ENCODE measurements at regions not wholly inside any gene's neighbourhood (a gene's known extent, or its start where the extent isn't known, plus 50 kb on each side); places are given as distances from the start of the nearest gene placed in this dataset.

GRCh38 chr10:91124016-91124415 lies 96.4 kb upstream of the PCGF5 start:
- DNase-seq = no peak
- WGBS (ENCODE audit: extremely low coverage, insufficient coverage, low lambda C conversion rate) = no CpG with 5 or more reads among the region's 2 CpGs
- H3K9ac ChIP-seq (ENCODE audit: low read length) = no peak overlapping the region
- H3K27me3 ChIP-seq (ENCODE audit: insufficient read depth, low read length, poor library complexity) = no peaks in the 10 kb centered on the region
- H3K18ac ChIP-seq (ENCODE audit: low read length) = no peak overlapping the region
- H3K4me2 ChIP-seq (ENCODE audit: low read length) = no peak overlapping the region
- no peaks in the 10 kb centered on the region for H3K4me1 ChIP-seq (ENCODE audit: control insufficient read depth, low read depth, low read length)
- no peak overlapping the region for H2AK5ac ChIP-seq (ENCODE audit: low read length)
- H4K8ac ChIP-seq (ENCODE audit: low read depth, low read length) = no peak overlapping the region
- no peaks in the 10 kb centered on the region for H3K79me2 ChIP-seq (ENCODE audit: control insufficient read depth, insufficient read depth, low read length)
- H3K4ac ChIP-seq (ENCODE audit: low read depth, low read length) = no peak overlapping the region
- H3K79me1 ChIP-seq (ENCODE audit: low read length) = no peaks in the 10 kb centered on the region
- no peak overlapping the region for H3K23ac ChIP-seq (ENCODE audit: low read length)
- no peak overlapping the region for H2BK5ac ChIP-seq (ENCODE audit: low read length)
- no peaks in the 10 kb centered on the region for H3K36me3 ChIP-seq (ENCODE audit: control insufficient read depth, insufficient read depth, low read length)
- no peak overlapping the region for H4K5ac ChIP-seq (ENCODE audit: low read length)
- H3K56ac ChIP-seq (ENCODE audit: low read length) = no peak overlapping the region
- no peak overlapping the region for H3K27ac ChIP-seq (ENCODE audit: low read depth, low read length)
- H3K4me3 ChIP-seq (ENCODE audit: low read length) = no peak overlapping the region
- H2BK120ac ChIP-seq (ENCODE audit: low read depth, low read length) = no peak overlapping the region
- H2BK15ac ChIP-seq (replicated peaks; ENCODE audit: low read depth) = no peak overlapping the region

GRCh38 chr10:91126471-91126870 lies 94.0 kb upstream of the PCGF5 start:
- Histone ChIP-seq H3K79me2 (ENCODE audit: control insufficient read depth, insufficient read depth, low read length) (no peaks in the 10 kb centered on the region), H2BK15ac (replicated peaks; ENCODE audit: low read depth) (no peak overlapping the region), H3K36me3 (ENCODE audit: control insufficient read depth, insufficient read depth, low read length) (no peaks in the 10 kb centered on the region), H2AK5ac (ENCODE audit: low read length) (no peak overlapping the region), H3K4me1 (ENCODE audit: control insufficient read depth, low read depth, low read length) (no peaks in the 10 kb centered on the region), H4K8ac (ENCODE audit: low read depth, low read length) (no peak overlapping the region), H3K56ac (ENCODE audit: low read length) (no peak overlapping the region), H3K4me2 (ENCODE audit: low read length) (no peak overlapping the region), H2BK120ac (ENCODE audit: low read depth, low read length) (no peak overlapping the region), H4K5ac (ENCODE audit: low read length) (no peak overlapping the region), H3K79me1 (ENCODE audit: low read length) (no peaks in the 10 kb centered on the region), H3K23ac (ENCODE audit: low read length) (no peak overlapping the region), H3K4ac (ENCODE audit: low read depth, low read length) (no peak overlapping the region), H3K18ac (ENCODE audit: low read length) (no peak overlapping the region), H3K27ac (ENCODE audit: low read depth, low read length) (no peak overlapping the region), H3K9ac (ENCODE audit: low read length) (no peak overlapping the region), H3K4me3 (ENCODE audit: low read length) (no peak overlapping the region), H2BK5ac (ENCODE audit: low read length) (no peak overlapping the region), H3K27me3 (ENCODE audit: insufficient read depth, low read length, poor library complexity) (no peaks in the 10 kb centered on the region)
- WGBS (ENCODE audit: extremely low coverage, insufficient coverage, low lambda C conversion rate) = no CpG with 5 or more reads among the region's 2 CpGs
- DNase-seq = no peak

- H3K79me2 ChIP-seq (ENCODE audit: control insufficient read depth, insufficient read depth, low read length) = no peaks in the 10 kb centered on the region
- H4K8ac ChIP-seq (ENCODE audit: low read depth, low read length) = no peak overlapping the region
- no peak overlapping the region for H3K4me2 ChIP-seq (ENCODE audit: low read length)
- no peak overlapping the region for H3K4ac ChIP-seq (ENCODE audit: low read depth, low read length)
- no peaks in the 10 kb centered on the region for H3K4me1 ChIP-seq (ENCODE audit: control insufficient read depth, low read depth, low read length)
- H2BK15ac ChIP-seq (replicated peaks; ENCODE audit: low read depth) = no peak overlapping the region
- no peak for DNase-seq
- H3K27me3 ChIP-seq (ENCODE audit: insufficient read depth, low read length, poor library complexity) = no peaks in the 10 kb centered on the region
- no peaks in the 10 kb centered on the region for H3K36me3 ChIP-seq (ENCODE audit: control insufficient read depth, insufficient read depth, low read length)
- no peak overlapping the region for H2AK5ac ChIP-seq (ENCODE audit: low read length)
- no peaks in the 10 kb centered on the region for H3K79me1 ChIP-seq (ENCODE audit: low read length)
- WGBS (ENCODE audit: extremely low coverage, insufficient coverage, low lambda C conversion rate) = no CpG with 5 or more reads among the region's 3 CpGs
- no peak overlapping the region for H2BK5ac ChIP-seq (ENCODE audit: low read length)
- H2BK120ac ChIP-seq (ENCODE audit: low read depth, low read length) = no peak overlapping the region
- H3K56ac ChIP-seq (ENCODE audit: low read length) = no peak overlapping the region
- H3K18ac ChIP-seq (ENCODE audit: low read length) = no peak overlapping the region
- no peak overlapping the region for H3K9ac ChIP-seq (ENCODE audit: low read length)
- no peak overlapping the region for H3K27ac ChIP-seq (ENCODE audit: low read depth, low read length)
- H4K5ac ChIP-seq (ENCODE audit: low read length) = no peak overlapping the region
- H3K23ac ChIP-seq (ENCODE audit: low read length) = no peak overlapping the region
- no peak overlapping the region for H3K4me3 ChIP-seq (ENCODE audit: low read length)
Observed at GRCh38 chr10:91127341-91128082, 93.0 kb upstream of the PCGF5 start.

GRCh38 chr10:91135113-91135512 lies 85.3 kb upstream of the PCGF5 start:
- no peak overlapping the region for H3K4me2 ChIP-seq (ENCODE audit: low read length)
- no CpG with 5 or more reads among the region's 7 CpGs for WGBS (ENCODE audit: extremely low coverage, insufficient coverage, low lambda C conversion rate)
- no peaks in the 10 kb centered on the region for H3K79me1 ChIP-seq (ENCODE audit: low read length)
- H3K36me3 ChIP-seq (ENCODE audit: control insufficient read depth, insufficient read depth, low read length) = no peaks in the 10 kb centered on the region
- no peak overlapping the region for H3K23ac ChIP-seq (ENCODE audit: low read length)
- DNase-seq = no peak
- no peak overlapping the region for H2BK15ac ChIP-seq (replicated peaks; ENCODE audit: low read depth)
- H3K4ac ChIP-seq (ENCODE audit: low read depth, low read length) = no peak overlapping the region
- H2BK120ac ChIP-seq (ENCODE audit: low read depth, low read length) = no peak overlapping the region
- H3K27me3 ChIP-seq (ENCODE audit: insufficient read depth, low read length, poor library complexity) = no peaks in the 10 kb centered on the region
- H3K9ac ChIP-seq (ENCODE audit: low read length) = no peak overlapping the region
- no peaks in the 10 kb centered on the region for H3K79me2 ChIP-seq (ENCODE audit: control insufficient read depth, insufficient read depth, low read length)
- no peak overlapping the region for H3K18ac ChIP-seq (ENCODE audit: low read length)
- no peak overlapping the region for H3K27ac ChIP-seq (ENCODE audit: low read depth, low read length)
- H2AK5ac ChIP-seq (ENCODE audit: low read length) = no peak overlapping the region
- no peaks in the 10 kb centered on the region for H3K4me1 ChIP-seq (ENCODE audit: control insufficient read depth, low read depth, low read length)
- no peak overlapping the region for H3K4me3 ChIP-seq (ENCODE audit: low read length)
- H2BK5ac ChIP-seq (ENCODE audit: low read length) = no peak overlapping the region
- H4K8ac ChIP-seq (ENCODE audit: low read depth, low read length) = no peak overlapping the region
- H4K5ac ChIP-seq (ENCODE audit: low read length) = no peak overlapping the region
- H3K56ac ChIP-seq (ENCODE audit: low read length) = no peak overlapping the region

GRCh38 chr10:91137011-91137643 lies 83.3 kb upstream of the PCGF5 start:
- H4K5ac ChIP-seq (ENCODE audit: low read length) = no peak overlapping the region
- H3K79me2 ChIP-seq (ENCODE audit: control insufficient read depth, insufficient read depth, low read length) = no peaks in the 10 kb centered on the region
- no peak overlapping the region for H2BK5ac ChIP-seq (ENCODE audit: low read length)
- no peak overlapping the region for H3K4ac ChIP-seq (ENCODE audit: low read depth, low read length)
- no peaks in the 10 kb centered on the region for H3K27me3 ChIP-seq (ENCODE audit: insufficient read depth, low read length, poor library complexity)
- H4K8ac ChIP-seq (ENCODE audit: low read depth, low read length) = no peak overlapping the region
- H3K4me3 ChIP-seq (ENCODE audit: low read length) = no peak overlapping the region
- no peaks in the 10 kb centered on the region for H3K4me1 ChIP-seq (ENCODE audit: control insufficient read depth, low read depth, low read length)
- H2BK120ac ChIP-seq (ENCODE audit: low read depth, low read length) = no peak overlapping the region
- H3K79me1 ChIP-seq (ENCODE audit: low read length) = no peaks in the 10 kb centered on the region
- WGBS (ENCODE audit: extremely low coverage, insufficient coverage, low lambda C conversion rate) = no CpG with 5 or more reads among the region's 6 CpGs
- no peak overlapping the region for H3K27ac ChIP-seq (ENCODE audit: low read depth, low read length)
- no peak overlapping the region for H2AK5ac ChIP-seq (ENCODE audit: low read length)
- no peak for DNase-seq
- H3K9ac ChIP-seq (ENCODE audit: low read length) = no peak overlapping the region
- H3K4me2 ChIP-seq (ENCODE audit: low read length) = no peak overlapping the region
- no peak overlapping the region for H3K18ac ChIP-seq (ENCODE audit: low read length)
- H2BK15ac ChIP-seq (replicated peaks; ENCODE audit: low read depth) = no peak overlapping the region
- no peak overlapping the region for H3K56ac ChIP-seq (ENCODE audit: low read length)
- no peaks in the 10 kb centered on the region for H3K36me3 ChIP-seq (ENCODE audit: control insufficient read depth, insufficient read depth, low read length)
- H3K23ac ChIP-seq (ENCODE audit: low read length) = no peak overlapping the region

Data from mesendoderm (in vitro differentiated cells).